Neural crest cell (in vitro differentiated cells): ENCODE measurements at regions not wholly inside any gene's neighbourhood (a gene's known extent, or its start where the extent isn't known, plus 50 kb on each side); places are given as distances from the start of the nearest gene placed in this dataset.

Source experiments
- DNase-seq: peaks from one replicate; pipeline ENCODE4 v3.0.0; 2021; ENCODE audit warnings: low read depth, mixed read lengths, low spot score
- H3K27ac Mint-ChIP-seq: one replicate; pipeline ENCODE4 v1.8.0; 2021; ENCODE audit warnings: mild to moderate bottlenecking, mixed read lengths; ENCODE audit not compliant: unreplicated experiment
- H3K27me3 Mint-ChIP-seq: 2 replicates; pipeline ENCODE4 v1.8.0; 2021; ENCODE audit warnings: low read depth, mild to moderate bottlenecking, mixed read lengths
- H3K36me3 Mint-ChIP-seq: 2 replicates; pipeline ENCODE4 v1.8.0; 2021; ENCODE audit warnings: low read depth, mild to moderate bottlenecking, mixed read lengths
- H3K4me1 Mint-ChIP-seq: 2 replicates; pipeline ENCODE4 v1.8.0; 2021; ENCODE audit warnings: mixed read lengths
- H3K4me3 Mint-ChIP-seq: one replicate; pipeline ENCODE4 v1.8.0; 2021; ENCODE audit warnings: mild to moderate bottlenecking, mixed read lengths
- H3K9me3 Mint-ChIP-seq: 2 replicates; pipeline ENCODE4 v1.8.0; 2021; ENCODE audit warnings: mixed read lengths
- TF ChIP-seq, protein P1 (sequence below): fragments of 200-600 bp; sonication (generic); conservative IDR thresholded peaks from 2 replicates; pipeline ENCODE4 v1.5.0; 2021; ENCODE audit warnings: antibody characterized with exemption, mild to moderate bottlenecking

DNA sequence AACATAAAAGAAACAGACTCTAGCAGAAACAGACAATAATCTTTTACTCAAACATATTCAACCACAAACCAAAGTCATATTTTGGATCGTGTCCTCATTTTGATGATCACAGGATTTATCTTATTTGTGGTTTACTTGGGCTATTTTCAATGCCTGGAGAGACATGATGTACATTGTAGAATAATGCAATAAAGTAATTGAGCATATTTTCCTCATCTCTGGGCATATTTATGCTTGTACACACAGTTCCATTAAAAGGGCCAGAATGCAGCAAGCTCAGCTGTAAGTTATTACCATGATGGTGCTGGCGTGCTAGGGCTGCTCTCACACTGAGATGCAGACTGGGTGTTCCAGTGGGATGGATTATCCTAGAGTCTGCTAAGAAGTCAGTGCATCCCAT is 456.7 kb downstream of the TLE4 start:
- Mint-ChIP-seq H3K4me3 (no peak overlapping the region), H3K36me3 (no peaks in the 10 kb centered on the region), H3K27ac (no peak overlapping the region), H3K27me3 (no peaks in the 10 kb centered on the region), H3K4me1 (no peaks in the 10 kb centered on the region), H3K9me3 (peaks cover 7% of the 10 kb centered on the region)
- TF ChIP-seq, protein P1, sequence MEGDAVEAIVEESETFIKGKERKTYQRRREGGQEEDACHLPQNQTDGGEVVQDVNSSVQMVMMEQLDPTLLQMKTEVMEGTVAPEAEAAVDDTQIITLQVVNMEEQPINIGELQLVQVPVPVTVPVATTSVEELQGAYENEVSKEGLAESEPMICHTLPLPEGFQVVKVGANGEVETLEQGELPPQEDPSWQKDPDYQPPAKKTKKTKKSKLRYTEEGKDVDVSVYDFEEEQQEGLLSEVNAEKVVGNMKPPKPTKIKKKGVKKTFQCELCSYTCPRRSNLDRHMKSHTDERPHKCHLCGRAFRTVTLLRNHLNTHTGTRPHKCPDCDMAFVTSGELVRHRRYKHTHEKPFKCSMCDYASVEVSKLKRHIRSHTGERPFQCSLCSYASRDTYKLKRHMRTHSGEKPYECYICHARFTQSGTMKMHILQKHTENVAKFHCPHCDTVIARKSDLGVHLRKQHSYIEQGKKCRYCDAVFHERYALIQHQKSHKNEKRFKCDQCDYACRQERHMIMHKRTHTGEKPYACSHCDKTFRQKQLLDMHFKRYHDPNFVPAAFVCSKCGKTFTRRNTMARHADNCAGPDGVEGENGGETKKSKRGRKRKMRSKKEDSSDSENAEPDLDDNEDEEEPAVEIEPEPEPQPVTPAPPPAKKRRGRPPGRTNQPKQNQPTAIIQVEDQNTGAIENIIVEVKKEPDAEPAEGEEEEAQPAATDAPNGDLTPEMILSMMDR: no peak
- no peak for DNase-seq

DNA sequence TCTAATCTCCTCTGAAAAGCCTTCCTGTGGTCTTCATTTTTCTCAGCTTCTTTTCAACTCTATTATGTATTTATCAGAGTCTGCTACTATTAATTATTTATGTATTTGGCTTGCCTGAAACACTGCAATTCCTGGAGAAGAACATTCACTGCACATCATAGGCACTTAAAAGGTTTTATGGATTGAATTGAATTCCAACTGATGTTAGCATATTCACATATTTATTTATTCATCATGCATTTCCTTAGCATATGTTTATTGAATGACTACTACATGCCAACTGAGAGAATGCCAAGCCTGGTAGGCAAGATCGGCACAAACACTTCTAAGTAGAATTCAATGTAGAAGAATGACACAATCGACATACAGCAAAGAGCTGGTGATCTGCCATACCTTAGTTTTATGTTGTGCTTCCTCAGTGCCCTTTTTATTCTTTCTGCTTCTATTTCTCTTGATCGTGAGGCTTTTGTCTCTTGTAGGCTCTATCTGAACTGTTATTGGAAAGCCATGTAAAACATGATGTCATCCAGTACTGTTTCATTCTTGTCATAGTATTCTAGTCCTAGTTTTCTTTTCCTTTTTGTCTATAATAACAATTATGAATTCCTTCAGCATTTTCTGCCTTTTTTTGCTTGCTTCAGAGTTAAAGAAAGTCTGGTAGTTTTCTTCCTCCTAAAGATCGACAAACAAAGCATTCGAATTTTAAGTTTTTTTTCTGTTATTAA is 454.2 kb downstream of the TLE4 start:
- no peaks in the 10 kb centered on the region for H3K4me1 Mint-ChIP-seq
- no peak overlapping the region for H3K27ac Mint-ChIP-seq
- DNase-seq: no peak
- TF ChIP-seq, protein P1: no peak
- no peaks in the 10 kb centered on the region for H3K36me3 Mint-ChIP-seq
- H3K27me3 Mint-ChIP-seq: no peaks in the 10 kb centered on the region
- peaks cover 9% of the 10 kb centered on the region for H3K9me3 Mint-ChIP-seq
- H3K4me3 Mint-ChIP-seq: no peak overlapping the region

DNA sequence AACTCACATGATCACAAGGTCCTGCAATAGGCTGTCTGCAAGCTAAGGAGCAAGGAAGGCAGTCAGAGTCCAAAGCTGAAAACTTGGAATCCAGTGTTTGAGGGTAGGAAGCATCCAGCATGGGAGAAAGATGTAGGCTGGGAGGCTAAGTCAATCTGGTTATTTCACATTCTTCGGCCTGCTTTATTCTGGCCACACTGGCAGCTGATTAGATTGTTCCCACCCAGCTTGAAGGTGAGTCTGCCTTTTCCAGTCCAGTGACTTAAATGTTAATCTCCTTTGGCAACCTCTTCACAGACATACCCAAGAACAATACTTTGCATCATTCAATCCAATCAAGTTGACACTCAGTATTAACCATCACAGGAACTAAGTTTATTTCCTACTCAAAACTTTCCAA is 453.4 kb downstream of the TLE4 start:
- H3K36me3 Mint-ChIP-seq: no peaks in the 10 kb centered on the region
- DNase-seq: no peak

DNA sequence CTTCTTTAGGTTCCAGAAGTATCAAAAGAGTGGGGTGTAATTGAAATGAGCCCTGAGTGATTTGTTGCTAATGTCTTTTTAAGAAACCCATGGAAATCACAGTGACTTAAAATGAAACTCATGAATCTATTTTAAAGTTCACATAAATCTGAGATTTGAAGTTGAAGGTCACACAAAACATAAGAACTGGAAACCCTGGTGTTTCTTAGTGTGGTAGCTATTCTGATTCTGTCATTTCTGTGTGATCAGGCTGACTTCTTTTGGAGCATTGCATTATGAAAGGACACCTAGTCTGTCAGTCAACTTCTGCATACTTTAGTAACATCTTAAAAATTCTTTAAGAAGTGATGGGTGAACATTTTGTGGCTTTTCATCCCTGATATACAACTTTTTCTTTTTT is 448.8 kb downstream of the TLE4 start:
- no peak for DNase-seq
- no peak overlapping the region for H3K4me3 Mint-ChIP-seq
- no peaks in the 10 kb centered on the region for H3K36me3 Mint-ChIP-seq
- no peak overlapping the region for H3K27ac Mint-ChIP-seq
- no peaks in the 10 kb centered on the region for H3K4me1 Mint-ChIP-seq
- no peaks in the 10 kb centered on the region for H3K27me3 Mint-ChIP-seq
- TF ChIP-seq, protein P1: no peak
- H3K9me3 Mint-ChIP-seq: peaks cover 5% of the 10 kb centered on the region

More for the DNA sequence above, 453.4 kb downstream of the TLE4 start:
- H3K27ac Mint-ChIP-seq: no peak overlapping the region
- no peaks in the 10 kb centered on the region for H3K4me1 Mint-ChIP-seq
- TF ChIP-seq, protein P1: no peak
- H3K4me3 Mint-ChIP-seq: no peak overlapping the region
- H3K9me3 Mint-ChIP-seq: peaks cover 9% of the 10 kb centered on the region
- H3K27me3 Mint-ChIP-seq: no peaks in the 10 kb centered on the region

DNA sequence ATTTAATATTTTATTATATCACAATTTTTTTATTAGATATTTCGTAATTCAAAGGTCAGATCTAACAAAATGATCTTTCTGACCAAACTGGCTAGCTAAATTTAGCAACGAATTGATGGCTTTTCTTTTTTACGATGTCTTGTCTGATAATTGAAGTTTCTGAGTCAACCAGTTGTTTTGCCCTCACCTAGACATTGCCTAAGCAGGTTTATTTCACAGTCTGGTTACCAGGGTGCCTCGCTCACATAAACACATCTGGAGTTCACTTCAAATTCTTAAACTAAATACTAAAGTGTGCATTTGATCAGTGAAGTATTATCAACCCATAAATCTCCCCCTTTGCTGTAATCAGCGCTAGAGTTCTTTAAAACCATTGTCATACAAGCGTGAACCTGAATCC is 448.3 kb downstream of the TLE4 start:
- Mint-ChIP-seq H3K36me3 (no peaks in the 10 kb centered on the region), H3K4me1 (no peaks in the 10 kb centered on the region), H3K27ac (no peak overlapping the region), H3K27me3 (no peaks in the 10 kb centered on the region), H3K9me3 (peaks cover 5% of the 10 kb centered on the region), H3K4me3 (no peak overlapping the region)
- no peak for DNase-seq
- TF ChIP-seq, protein P1: no peak
